GM18870 (cell line): ENCODE measurements at regions not wholly inside any gene's neighbourhood (a gene's known extent, or its start where the extent isn't known, plus 50 kb on each side); places are given as distances from the start of the nearest gene placed in this dataset.
"Not testable (repeated sequence)": the region's sequence is repeated elsewhere in the genome, so short reads cannot be mapped to it uniquely, and the experiment has no call there.

ENCODE experiments used
- ATAC-seq: cut with Tn5 transposase; IDR thresholded peaks from one replicate; pipeline ENCODE4 v1.9.1; 2021; ENCODE audit warnings: moderate library complexity; ENCODE audit not compliant: unreplicated experiment

GRCh38 chrX:124181515-124181914, 150.9 kb upstream of the TEX13D start:
- not testable (repeated sequence) for ATAC-seq

GRCh38 chrX:124190440-124190839, 142.0 kb upstream of the TEX13D start:
- no peak for ATAC-seq

- no peak for ATAC-seq
These were observed 138.3 kb upstream of the TEX13D start for GRCh38 chrX:124194199-124194598.

GRCh38 chrX:124194901-124195300, 137.6 kb upstream of the TEX13D start:
- no peak for ATAC-seq

GRCh38 chrX:124203311-124203710, 129.1 kb upstream of the TEX13D start:
- no peak for ATAC-seq

GRCh38 chrX:124208660-124209059, 123.8 kb upstream of the TEX13D start:
- no peak for ATAC-seq

- ATAC-seq: no peak
These were observed 122.5 kb upstream of the TEX13D start for GRCh38 chrX:124209792-124210576.

- ATAC-seq: peak; percentile 85
These were observed 121.0 kb upstream of the TEX13D start for GRCh38 chrX:124211312-124211942.

- ATAC-seq: no peak
These were observed 119.8 kb upstream of the TEX13D start for GRCh38 chrX:124212622-124213021.

GRCh38 chrX:124215786-124216185, 116.7 kb upstream of the TEX13D start:
- no peak for ATAC-seq

GRCh38 chrX:124216396-124217115, 115.9 kb upstream of the TEX13D start:
- ATAC-seq: no peak

- ATAC-seq: peak; percentile 75
These were observed 114.9 kb upstream of the TEX13D start for GRCh38 chrX:124217304-124218251.

- no peak for ATAC-seq
These were observed 108.9 kb upstream of the TEX13D start for GRCh38 chrX:124223524-124223923.

GRCh38 chrX:124224528-124224927, 107.9 kb upstream of the TEX13D start:
- no peak for ATAC-seq

- ATAC-seq: no peak
These were observed 106.3 kb upstream of the TEX13D start for GRCh38 chrX:124226129-124226528.

- no peak for ATAC-seq
These were observed 103.6 kb upstream of the TEX13D start for GRCh38 chrX:124228849-124229248.

GRCh38 chrX:124229374-124229773, 103.1 kb upstream of the TEX13D start:
- ATAC-seq: no peak

- ATAC-seq: no peak
These were observed 101.6 kb upstream of the TEX13D start for GRCh38 chrX:124230655-124231450.

- ATAC-seq: no peak
These were observed 101.1 kb upstream of the TEX13D start for GRCh38 chrX:124231451-124231759.
